D721Med (cell line): ENCODE measurements at regions not wholly inside any gene's neighbourhood (a gene's known extent, or its start where the extent isn't known, plus 50 kb on each side); places are given as distances from the start of the nearest gene placed in this dataset.

Experiments used
- DNase-seq: peaks from one replicate; pipeline ENCODE4 v3.0.0; 2011; ENCODE audit warnings: low spot score; ENCODE audit not compliant: insufficient read length
- FAIRE-seq: peaks from 2 replicates; lab custom pipeline; 2011; peaks lifted over from hg19 to GRCh38; lab: Jason Lieb, UNC
- CTCF ChIP-seq: IDR thresholded peaks from 2 replicates; pipeline ENCODE4 v1.5.1; 2012; ENCODE audit warnings: mild to moderate bottlenecking, control low read depth; ENCODE audit not compliant: insufficient read depth; ENCODE audit errors: missing control alignments

- no peak for FAIRE-seq
- no peak for DNase-seq
- no peak for TF ChIP-seq CTCF
Observed at GRCh38 chr4:131296192-131296591, 1852.9 kb upstream of the PCDH10 start.

GRCh38 chr4:131302108-131302507, 1847.0 kb upstream of the PCDH10 start:
- FAIRE-seq (no peak), DNase-seq (no peak)
- no peak for TF ChIP-seq CTCF

GRCh38 chr4:131304686-131305085, 1844.4 kb upstream of the PCDH10 start:
- FAIRE-seq (peak; percentile 21), DNase-seq (no peak)
- no peak for TF ChIP-seq CTCF

- FAIRE-seq (no peak), DNase-seq (no peak)
- no peak for TF ChIP-seq CTCF
Observed at GRCh38 chr4:131309628-131310027, 1839.5 kb upstream of the PCDH10 start.

- no peak for FAIRE-seq
- no peak for DNase-seq
- no peak for TF ChIP-seq CTCF
Observed at GRCh38 chr4:131316086-131316485, 1833.0 kb upstream of the PCDH10 start.

- TF ChIP-seq CTCF: no peak
- FAIRE-seq: peak; percentile 96
- no peak for DNase-seq
Observed at GRCh38 chr4:131337936-131338335, 1811.2 kb upstream of the PCDH10 start.

GRCh38 chr4:131339137-131339536, 1810.0 kb upstream of the PCDH10 start:
- no peak for FAIRE-seq
- no peak for DNase-seq
- TF ChIP-seq CTCF: no peak
